Forelimb muscle (tissue), 1 donor: ENCODE measurements at regions not wholly inside any gene's neighbourhood (a gene's known extent, or its start where the extent isn't known, plus 50 kb on each side); places are given as distances from the start of the nearest gene placed in this dataset.

Experiments used
- DNase-seq: peaks from one replicate; pipeline ENCODE4 v3.0.0-alpha.2; 2013; ENCODE audit warnings: low read depth

DNA sequence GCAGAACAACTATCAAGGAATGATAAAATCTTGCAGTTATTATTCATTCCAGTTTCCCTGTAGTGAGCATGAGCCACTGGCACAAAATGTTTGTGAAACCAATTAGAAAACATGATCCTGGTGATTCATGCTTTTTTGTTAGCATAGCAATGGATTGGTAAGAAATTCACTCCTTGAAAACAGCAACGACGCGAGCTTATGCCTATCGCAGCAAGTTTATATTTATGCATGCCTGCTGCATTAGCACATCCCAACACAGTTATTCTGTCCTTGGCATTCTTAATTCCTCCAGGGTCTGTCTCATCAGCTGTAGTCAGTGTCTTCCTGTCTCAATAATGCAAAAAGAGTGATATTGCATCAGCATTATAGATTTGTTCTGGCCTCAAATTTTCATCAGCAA is 975.9 kb downstream of the STIM2 start:
- no peak for DNase-seq

DNA sequence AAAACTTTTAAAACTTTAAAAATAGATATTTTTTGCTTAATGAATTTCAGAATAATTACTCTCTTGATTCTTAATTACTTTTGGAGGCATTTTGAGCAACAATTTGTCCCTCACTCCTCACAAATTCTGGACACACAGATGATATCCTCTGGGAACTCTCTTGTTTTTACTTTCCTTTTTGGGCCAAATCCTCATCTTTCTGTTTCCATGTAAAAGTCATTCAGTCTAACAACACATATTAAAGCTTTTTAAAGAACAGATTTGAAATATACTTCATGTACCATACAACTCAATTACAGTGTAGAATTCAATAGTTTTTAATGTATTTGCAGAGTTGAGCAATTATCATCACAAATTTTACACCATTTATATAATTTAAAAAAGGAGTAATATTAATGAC is 983.1 kb downstream of the STIM2 start:
- DNase-seq = no peak

DNA sequence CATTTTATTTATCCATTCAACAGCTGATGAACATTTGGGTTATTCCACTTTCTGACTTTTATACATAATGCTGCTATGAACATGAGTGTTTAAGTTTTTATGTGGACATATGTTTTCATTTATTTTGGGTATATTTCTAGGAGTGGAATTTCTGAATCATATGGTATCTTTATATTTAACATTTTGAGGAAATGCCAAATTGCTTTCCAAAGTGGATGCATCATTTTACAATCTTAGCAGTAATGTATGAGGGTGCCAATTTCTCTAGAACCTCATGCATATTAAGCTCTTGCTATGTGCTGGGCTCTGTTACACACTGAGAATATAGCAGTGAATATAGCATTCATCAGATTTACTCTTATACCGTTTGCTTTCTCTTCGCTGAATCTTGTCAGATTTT is 983.7 kb downstream of the STIM2 start:
- DNase-seq = no peak

GRCh38 chr4:27846951-27847350 is 986.3 kb downstream of the STIM2 start:
- DNase-seq = no peak

GRCh38 chr4:27861381-27861787 is 1000.7 kb downstream of the STIM2 start:
- no peak for DNase-seq

DNA sequence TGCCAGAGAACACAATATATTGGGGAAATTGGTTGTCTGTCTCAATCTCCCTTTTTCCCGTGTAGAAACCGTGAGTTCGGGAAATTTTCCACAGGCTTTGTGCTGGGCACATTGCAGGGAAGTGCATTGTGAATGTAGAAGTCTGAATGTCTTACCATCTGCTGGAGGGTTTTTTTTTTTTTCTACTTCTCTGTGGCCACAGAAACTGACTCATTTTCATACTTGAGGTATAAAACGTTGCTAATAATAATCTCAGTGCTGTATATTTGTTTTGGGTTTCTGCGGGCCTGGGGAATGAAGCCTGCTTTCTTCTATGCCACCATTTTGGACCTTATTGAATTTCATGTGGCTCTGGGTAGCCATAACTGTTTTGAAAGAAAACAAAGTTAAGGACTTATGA is 1001.2 kb downstream of the STIM2 start:
- DNase-seq = no peak

DNA sequence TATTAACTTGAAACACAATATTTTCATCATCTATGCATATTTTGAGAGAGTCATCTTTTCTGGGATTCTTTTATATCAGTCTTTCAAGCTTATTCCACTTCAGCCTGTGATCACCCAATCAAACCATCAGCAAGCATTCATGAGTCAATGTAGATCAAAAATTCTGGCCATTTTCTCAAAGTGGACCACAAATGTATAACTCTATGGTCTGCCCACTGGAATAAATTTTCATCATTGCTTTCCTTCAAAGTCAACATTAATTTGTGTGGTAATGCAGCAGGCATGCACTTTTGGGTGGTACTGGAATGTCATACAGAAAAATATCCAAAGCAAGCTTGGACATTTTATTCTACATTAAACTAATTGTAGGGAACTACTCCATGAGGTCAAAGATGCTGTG is 1013.0 kb downstream of the STIM2 start:
- DNase-seq = no peak

- DNase-seq = no peak
Measured at GRCh38 chr4:27881705-27882104, 1021.1 kb downstream of the STIM2 start.

DNA sequence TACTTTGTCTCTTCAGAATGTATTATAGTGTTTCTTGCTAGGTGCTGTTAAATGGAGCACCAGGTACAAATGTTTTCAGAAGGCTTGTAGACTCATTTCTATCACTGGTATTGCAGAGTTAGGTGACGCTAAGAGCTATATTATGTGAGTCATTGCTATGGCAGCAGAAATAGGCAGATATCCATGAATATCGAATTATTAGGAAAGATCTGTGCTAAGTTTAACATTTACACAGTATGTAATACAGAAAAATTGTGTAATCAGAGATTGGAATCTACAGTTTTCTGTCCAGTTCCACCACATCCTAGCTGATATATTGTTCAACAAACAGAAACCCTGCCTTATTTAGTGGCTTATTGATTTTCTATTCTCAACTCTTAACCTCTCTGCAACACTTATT is 1025.5 kb downstream of the STIM2 start:
- no peak for DNase-seq

GRCh38 chr4:27887646-27888045 is 1027.0 kb downstream of the STIM2 start:
- DNase-seq = no peak

DNA sequence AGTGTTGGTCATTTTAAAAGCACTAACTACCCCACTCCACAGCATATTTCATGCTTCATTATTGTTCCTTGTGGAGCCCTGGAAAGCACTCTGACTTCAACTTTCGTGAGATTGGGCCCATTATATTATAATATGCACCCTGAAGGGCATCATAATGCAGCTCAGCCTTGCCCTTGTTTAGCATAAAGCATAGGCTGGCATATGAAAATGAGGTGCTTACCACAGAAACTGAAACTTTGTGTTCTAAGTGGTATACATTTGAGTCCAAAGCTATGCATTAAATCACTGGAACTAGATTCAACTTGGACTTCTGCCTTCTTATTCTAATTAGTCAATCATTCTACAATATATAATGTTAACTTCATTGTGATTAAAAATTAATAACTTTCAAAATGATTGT is 1027.9 kb downstream of the STIM2 start:
- no peak for DNase-seq

GRCh38 chr4:27894951-27895350 is 1034.3 kb downstream of the STIM2 start:
- no peak for DNase-seq

- no peak for DNase-seq
Measured at GRCh38 chr4:27908356-27908755, 1047.7 kb downstream of the STIM2 start.

DNA sequence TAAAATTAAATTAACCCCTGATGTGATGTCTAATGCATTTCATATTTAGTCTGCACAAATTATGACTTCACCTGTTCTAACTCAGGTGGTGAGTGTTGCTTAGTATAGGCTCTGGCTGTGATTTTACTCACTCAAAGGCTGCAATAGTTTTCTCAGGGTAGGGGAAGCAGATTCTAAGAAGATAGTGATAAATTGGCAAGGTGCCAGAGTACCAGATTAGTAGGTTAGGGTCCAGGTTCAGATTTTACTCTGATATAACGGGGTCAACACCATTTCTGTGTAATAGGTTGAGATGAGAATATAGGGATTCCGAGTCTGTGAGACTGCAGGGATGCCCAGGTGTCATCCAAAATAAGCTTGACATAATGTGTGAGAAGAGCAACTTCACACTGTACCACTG is 1049.6 kb downstream of the STIM2 start:
- no peak for DNase-seq

GRCh38 chr4:27911047-27911446 is 1050.4 kb downstream of the STIM2 start:
- DNase-seq = no peak

DNA sequence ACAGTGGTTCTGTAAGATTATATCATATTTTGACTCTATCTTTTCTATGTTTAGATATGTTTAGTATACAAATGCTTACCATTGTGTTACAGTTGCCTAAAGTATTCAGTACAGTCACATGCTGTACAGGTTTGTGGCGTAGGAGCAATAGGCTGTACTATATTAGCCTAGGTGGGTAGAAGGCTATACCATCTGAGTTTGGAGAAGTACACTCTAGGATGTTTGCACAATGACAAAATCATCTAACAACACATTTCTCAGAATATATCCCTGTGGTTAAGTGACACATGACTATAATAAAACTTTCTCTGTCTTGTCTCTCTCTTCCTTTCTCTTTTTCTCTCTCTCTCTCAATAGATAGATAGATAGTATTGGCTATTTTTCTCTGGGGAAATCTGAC is 1053.1 kb downstream of the STIM2 start:
- no peak for DNase-seq

GRCh38 chr4:27915822-27916221 is 1055.2 kb downstream of the STIM2 start:
- DNase-seq = no peak

GRCh38 chr4:27916452-27917184 is 1056.0 kb downstream of the STIM2 start:
- no peak for DNase-seq

DNA sequence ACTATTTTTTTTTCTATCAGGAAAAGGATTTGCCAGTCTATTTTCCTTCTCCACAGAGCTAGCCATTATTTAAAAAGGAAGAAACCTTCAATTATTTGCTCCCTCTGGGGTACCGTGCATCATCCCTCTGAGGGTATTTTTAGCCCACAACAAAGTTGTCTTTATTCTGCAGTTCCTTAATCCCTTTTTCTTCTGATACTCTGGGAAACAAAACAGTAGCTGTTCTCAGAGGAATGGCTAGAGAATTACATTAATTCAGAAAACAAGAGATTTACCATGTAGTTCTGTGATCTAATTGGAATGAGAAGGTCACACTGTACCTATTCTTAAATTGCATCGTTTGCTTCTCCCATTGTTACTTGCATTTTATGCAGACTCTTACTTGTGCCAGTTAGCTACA is 1056.7 kb downstream of the STIM2 start:
- no peak for DNase-seq

DNA sequence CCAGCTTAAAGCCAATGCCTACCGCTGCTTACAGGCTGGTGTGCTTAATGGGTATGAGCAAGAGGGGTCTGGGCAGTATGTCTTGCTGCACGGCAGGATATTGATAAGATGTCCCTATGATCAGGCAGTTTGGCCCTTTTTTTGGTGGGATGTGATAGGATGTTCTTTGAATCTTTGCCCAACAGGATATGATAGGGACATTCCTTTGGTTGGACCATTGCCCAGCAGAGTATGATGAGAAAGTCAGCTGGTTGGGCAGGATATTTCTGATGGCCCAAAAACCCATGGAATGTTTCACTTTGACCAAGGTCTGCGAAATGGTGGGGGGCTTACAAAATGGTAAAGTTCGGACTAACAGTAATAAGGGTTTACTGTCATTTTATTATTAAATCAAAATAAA is 1060.6 kb downstream of the STIM2 start:
- no peak for DNase-seq

DNA sequence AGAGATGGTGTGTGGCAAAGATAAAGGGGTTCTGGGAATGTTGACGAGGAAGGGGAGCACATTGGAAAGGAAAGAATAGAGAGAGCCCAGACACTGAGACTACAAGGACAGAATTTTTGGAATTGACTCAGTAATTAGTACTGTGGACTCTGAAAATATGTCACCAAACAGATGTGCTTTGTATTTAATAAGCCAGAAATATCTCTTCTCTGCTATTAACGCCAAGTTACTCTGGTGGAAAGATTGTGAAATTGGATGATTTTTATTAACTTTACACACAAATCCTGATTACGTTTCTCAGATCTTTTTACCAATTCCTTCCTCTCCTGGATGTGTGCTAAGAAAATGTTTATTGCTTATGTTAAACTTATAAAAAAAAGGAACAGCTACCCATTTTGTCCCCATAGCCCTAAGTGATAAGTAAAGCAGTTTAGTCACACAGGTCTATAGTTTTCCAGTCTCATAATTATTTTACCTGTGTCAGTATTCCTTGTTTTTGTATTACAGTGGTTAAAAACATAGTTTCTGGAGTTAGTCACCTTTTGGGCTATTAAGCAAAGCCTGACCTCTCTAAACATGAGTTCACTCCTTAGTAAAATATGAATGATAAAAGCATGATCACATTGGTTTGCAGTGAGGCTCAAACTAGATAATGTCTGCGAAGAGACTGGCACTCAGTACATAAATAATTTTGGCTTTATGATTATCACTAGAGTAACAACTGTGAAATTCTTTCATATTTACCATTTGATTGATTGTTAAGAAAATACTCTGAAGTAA is 1068.3 kb downstream of the STIM2 start:
- no peak for DNase-seq

GRCh38 chr4:27930291-27930690 is 1069.7 kb downstream of the STIM2 start:
- no peak for DNase-seq

GRCh38 chr4:27930976-27931375 is 1070.3 kb downstream of the STIM2 start:
- no peak for DNase-seq
